ENCODE measurements at regions not wholly inside any gene's neighbourhood (a gene's known extent, or its start where the extent isn't known, plus 50 kb on each side); places are given as distances from the start of the nearest gene placed in this dataset.
"Not testable (repeated sequence)": the region's sequence is repeated elsewhere in the genome, so short reads cannot be mapped to it uniquely, and the experiment has no call there.

GRCh38 chr7:84879570-84880325 is 307.1 kb downstream of the SEMA3D start:
- no peak for DNase-seq

DNA sequence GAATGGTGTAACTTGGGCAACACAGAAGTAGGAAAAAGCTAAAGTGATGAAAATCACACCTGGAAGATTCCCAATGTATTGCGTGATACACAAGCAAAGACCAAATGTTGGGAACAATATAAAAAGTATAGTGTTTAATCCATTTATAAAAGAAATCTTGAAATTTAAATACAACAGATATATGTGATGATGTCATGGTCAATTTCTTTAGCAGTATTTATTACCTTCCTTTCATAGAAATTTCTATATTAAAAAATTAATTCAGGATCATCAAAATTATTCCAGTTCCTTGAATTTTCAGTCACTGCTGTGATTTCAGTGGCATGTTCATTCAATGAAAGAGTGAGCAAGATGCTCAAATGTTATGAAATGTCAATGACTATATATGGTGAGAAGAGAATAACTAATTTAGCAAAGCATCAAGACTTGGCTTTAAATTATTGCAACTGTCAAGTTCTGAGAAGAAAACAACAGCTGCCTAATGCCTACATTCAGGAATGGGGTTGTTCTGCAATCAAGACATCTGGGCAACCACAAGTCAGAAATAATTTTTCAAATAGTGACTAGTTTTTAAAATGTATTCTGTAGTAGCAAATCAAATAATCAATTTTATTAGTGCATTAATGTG is 308.8 kb downstream of the SEMA3D start:
- no peak for DNase-seq

DNA sequence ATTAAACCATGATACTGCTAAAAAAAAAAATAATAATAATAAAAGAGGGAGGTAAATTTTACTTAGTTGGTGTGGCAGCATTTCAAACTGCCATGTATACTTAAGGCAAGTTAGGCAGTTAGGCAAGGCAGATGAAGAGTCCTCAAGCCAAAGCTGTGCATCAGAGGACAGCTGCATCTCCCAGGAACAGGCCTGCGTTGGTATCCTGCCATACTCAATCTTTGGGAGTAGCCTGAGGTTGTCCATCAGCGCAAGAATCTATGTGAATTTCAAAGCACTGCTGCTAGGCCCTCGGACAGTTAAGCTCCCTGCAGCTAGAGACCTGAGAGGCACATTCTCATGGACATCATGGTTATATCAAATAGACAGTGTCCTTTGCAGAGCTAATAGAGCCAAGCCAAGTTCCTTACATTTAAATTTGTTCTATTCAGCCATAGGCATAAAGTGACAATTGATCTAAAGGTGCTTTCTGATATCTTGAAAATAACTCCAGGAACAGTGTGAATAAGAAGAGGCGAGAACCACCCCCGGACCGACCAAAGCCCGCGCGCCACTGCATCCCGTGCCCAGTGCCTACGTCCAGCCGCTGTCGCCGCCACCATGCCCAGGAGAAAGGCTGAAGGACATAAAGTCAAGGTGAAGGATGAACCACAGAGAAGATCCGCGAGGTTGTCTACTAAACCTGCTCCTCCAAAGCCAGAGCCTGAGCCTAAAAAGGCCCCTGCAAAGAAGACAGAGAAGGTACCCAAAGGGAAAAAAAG is 310.6 kb downstream of the SEMA3D start:
- DNase-seq = no peak

- no peak for DNase-seq
Measured at GRCh38 chr7:84865560-84865959, 321.3 kb downstream of the SEMA3D start.

- DNase-seq = no peak
Measured at GRCh38 chr7:84857336-84857735, 329.5 kb downstream of the SEMA3D start.

DNA sequence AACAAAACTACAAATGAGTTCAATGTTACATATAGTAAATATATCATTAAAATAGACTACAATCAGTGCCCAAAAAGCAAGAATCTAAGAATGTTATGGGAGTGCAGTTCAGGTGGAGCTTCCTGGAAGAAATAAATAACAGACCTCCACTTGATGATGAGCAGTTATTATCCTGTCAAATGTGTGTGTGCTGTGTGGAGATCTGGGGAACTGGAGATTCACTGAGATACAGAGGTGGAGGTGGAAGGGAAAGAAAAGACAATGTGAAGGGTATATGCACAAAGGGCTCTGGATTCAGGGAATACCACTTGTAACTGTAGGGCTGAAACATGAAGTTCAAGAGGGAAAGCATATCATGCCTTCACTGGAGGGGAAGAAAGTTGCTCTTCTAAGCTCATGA is 331.1 kb downstream of the SEMA3D start:
- no peak for DNase-seq

GRCh38 chr7:84848974-84849372 is 337.9 kb downstream of the SEMA3D start:
- DNase-seq = not testable (repeated sequence)

- no peak for DNase-seq
Measured at GRCh38 chr7:84848219-84848973, 338.5 kb downstream of the SEMA3D start.

DNA sequence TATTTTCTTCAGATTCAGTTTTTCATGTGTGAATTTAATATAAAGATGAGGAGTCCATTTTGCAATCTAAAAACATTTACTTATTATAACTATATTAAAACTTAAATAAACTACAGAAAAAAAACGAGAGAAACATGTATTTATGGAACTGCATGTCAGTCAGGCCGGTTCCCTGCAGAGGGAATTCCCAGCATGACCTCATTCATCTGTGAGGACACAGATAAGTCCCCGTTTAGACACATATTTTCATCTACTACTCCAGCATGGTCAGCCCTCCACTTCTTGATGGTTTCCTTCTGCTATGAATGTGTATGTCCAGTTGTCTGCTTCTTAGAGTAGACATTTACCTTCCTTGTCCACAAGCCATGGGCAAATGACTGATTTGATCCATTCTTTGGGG is 339.1 kb downstream of the SEMA3D start:
- no peak for DNase-seq

- no peak for DNase-seq
Measured at GRCh38 chr7:84847038-84847437, 339.8 kb downstream of the SEMA3D start.

DNA sequence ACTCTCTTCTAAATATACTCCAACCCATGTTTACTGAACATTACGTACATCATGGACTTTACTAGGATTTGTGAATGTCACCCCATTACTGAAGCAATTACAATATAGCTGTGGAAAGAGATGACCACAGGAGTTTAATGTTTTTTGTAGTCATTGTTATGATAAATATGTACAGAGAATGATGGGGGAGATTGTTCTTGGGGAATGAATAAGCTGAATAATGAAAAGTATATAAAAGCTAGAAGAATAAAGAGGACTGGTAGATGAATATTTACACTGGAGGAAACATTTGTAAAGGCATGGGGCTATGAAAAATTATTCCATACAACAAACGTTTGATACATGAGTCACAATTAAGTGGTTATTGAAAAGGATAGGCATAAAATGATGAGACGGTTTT is 340.9 kb downstream of the SEMA3D start:
- no peak for DNase-seq

DNA sequence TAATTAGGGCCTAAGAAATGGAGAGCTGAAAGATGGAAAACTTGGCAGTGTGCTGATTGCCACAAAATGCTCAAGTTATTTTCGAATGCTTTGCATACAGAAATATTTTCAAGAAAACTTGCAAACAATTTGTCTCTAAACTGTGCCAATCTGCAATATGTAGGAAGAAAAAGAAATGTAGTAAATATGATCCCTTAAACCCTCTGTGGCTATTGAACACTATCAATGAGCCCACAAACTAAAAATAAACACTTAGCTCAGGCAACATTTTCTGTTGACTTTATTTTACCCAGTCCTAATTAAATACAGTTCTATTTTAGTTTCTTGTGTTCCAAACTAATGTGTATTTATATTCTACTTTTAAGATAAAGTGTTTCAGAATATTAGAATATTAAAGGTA is 342.1 kb downstream of the SEMA3D start:
- no peak for DNase-seq

- no peak for DNase-seq
Measured at GRCh38 chr7:84841809-84842208, 345.0 kb downstream of the SEMA3D start.

DNA sequence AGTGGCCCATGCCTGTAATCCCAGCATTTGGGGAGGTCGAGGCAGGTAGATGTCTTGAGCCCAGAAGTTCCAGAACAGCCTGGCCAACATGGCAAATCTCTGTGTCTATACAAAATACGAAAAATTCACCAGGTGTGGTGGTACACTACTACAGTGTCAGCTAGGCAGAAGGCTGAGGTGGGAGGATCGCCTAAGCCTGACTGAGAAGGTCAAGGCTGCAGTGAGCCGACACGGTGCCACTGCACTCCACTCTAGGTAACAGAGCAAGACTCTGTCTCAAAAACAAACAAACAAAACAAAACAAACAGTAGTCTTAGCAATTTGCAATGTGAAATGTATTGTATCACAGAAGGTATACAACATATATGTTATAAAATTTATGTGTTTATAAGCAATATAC is 348.0 kb downstream of the SEMA3D start:
- no peak for DNase-seq

DNA sequence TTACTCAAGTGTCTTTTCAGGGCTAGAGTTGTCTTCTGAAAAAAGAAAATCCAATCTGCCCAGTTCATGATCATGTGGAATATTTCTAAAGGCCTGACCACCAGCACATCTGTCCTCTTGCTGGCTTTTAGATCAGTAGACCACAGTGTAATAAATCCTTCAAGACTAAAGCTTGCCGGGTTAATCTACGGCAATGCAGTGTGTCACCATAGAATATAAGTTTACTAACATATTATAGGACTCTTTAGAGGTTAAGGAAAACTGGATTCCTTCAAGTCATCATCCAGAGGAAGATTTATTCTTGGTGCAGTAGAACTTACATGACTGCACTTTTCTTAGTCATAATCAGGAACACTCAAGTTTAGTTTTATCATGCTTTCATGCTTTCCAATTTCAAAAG is 349.5 kb downstream of the SEMA3D start:
- no peak for DNase-seq

DNA sequence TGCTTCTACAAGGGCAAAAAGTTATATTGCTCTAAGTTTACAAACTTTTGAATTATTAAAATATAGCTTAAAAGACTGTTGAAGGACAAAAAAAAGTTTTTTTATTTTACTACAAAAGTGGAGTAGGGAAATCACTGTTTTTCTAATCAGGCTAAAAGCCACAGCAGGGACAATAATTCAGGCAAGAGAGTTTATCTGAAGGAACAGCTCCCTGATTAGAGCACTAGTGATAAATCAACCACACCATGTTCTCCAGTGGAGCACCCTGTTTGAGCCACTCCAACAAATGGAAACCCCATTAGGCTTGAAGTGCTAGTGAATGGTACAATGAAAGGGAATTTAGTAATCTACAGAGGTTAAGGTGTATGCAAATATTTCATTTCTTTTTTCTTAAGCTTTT is 357.1 kb downstream of the SEMA3D start:
- DNase-seq = no peak

DNA sequence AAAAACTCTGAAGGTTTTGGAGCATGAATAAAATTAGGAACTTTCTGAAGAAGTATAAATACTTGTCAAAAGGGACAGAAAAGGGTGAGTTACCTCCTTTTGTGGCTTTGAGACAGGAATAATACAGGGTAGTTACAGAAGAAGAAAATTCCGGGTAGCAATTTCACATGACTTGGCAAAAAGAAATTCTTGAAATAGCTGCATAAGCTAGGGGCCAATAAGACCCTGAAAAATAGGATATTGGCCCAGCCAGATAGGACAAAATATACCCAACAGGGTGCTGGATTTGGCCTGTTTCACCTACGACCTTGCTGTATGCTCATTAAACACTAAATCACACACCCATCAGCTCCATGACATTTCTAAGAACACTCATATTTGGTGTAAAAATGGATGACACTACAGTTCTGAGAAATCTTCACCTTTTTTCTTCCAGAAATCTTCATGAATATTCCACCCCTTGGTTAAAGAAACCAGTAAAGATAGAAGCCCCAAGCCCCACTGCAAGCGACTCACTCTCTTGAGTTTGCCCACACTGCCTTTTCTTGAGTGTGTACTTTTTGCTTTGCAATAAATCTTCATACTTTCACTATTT is 362.7 kb downstream of the SEMA3D start:
- DNase-seq = no peak

GRCh38 chr7:84823530-84823929 is 363.3 kb downstream of the SEMA3D start:
- DNase-seq = no peak

- DNase-seq = no peak
Measured at GRCh38 chr7:84822941-84823510, 363.8 kb downstream of the SEMA3D start.

DNA sequence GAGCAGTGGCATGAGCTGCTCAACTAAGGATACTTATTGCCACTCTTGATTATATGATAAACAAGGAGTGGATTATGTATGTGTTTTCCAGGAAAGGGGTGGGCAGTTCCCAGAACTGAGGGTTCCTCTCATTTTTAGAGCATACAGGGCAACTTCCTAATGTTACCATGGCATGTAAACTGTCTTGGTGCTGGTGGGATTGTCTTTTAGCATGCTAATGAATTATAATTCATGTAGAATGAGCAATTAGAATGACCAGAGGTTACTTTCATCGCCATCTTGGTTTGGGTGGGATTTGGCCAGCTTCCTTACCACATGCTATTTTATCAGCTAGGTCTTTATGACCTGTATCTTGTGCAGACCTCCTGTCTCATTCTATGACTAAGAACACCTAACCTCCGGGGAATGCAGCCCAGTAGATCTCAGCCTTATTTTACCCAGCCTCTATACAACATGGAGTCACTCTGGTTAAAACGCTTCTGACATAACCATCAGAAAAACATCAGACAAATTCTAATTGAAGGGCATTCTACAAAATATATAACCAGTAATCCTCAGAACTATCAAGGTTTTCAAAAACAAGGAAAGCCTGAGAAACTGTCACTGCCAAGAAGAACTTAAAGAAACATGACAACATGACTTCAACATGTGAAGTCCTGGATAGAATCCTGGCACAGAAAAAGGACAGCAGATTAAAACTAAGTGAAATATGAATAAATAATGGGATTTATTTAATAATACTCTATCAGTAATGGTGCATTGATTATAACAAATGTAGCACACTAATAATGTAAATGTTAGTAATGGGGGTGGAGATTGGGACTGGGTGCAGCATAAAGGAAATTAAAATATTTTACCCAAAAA is 365.0 kb downstream of the SEMA3D start:
- no peak for DNase-seq

DNA sequence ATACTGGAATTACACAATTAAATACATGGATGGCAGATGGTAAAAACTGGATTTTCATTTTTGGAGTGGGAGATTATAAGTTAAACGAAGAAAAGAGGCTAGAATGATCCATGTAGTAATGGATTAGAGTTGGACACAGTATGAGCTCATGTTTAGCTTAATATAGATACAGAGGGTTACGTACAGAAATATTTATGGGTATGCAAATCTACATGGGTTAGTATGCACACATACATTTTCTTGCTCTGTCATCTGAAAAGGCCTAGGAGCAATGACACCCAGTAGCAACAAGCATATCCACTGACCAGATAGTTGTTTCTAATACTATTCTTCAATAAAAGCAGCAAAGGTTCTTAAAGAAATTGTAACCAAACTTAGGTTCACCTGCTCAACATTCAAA is 366.4 kb downstream of the SEMA3D start:
- DNase-seq = no peak

GRCh38 chr7:84817016-84817415 is 369.8 kb downstream of the SEMA3D start:
- DNase-seq = no peak

Data from activated effector memory CD4-positive, alpha-beta T cell treated with anti-CD3 and anti-CD28 coated beads, Interleukin-2, amount 50 U/mL, for 16 hours (primary cell).